GM12872 (cell line): ENCODE measurements at regions not wholly inside any gene's neighbourhood (a gene's known extent, or its start where the extent isn't known, plus 50 kb on each side); places are given as distances from the start of the nearest gene placed in this dataset.

Experiments used
- TF ChIP-seq, protein P1 (sequence below): IDR thresholded peaks from 3 replicates; pipeline ENCODE4 v1.5.1; 2011; ENCODE audit warnings: low read depth, mild to moderate bottlenecking, low read length, moderate library complexity; ENCODE audit not compliant: insufficient read depth

DNA sequence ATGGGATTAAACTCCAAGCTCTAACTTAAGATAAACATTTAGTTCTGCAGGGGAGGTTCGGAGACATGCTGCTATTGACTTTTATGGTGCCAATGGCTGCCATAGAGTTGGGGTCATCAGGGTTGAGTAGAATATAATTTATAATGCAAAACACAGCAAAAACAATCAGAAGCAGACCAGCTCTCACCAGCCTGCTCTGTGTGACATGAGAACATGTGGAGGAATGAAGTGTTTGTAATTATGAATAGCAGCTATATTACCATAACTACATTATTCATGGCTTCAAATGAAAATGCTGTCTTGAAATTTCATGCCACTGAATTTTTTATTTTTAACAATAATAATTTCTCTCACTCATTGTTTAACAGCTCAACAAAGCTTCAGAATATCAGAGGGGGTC, 645.6 kb upstream of the CDH8 start:
- TF ChIP-seq, protein P1, sequence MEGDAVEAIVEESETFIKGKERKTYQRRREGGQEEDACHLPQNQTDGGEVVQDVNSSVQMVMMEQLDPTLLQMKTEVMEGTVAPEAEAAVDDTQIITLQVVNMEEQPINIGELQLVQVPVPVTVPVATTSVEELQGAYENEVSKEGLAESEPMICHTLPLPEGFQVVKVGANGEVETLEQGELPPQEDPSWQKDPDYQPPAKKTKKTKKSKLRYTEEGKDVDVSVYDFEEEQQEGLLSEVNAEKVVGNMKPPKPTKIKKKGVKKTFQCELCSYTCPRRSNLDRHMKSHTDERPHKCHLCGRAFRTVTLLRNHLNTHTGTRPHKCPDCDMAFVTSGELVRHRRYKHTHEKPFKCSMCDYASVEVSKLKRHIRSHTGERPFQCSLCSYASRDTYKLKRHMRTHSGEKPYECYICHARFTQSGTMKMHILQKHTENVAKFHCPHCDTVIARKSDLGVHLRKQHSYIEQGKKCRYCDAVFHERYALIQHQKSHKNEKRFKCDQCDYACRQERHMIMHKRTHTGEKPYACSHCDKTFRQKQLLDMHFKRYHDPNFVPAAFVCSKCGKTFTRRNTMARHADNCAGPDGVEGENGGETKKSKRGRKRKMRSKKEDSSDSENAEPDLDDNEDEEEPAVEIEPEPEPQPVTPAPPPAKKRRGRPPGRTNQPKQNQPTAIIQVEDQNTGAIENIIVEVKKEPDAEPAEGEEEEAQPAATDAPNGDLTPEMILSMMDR = no peak

GRCh38 chr16:62678796-62679195, 642.6 kb upstream of the CDH8 start:
- TF ChIP-seq, protein P1 = no peak

DNA sequence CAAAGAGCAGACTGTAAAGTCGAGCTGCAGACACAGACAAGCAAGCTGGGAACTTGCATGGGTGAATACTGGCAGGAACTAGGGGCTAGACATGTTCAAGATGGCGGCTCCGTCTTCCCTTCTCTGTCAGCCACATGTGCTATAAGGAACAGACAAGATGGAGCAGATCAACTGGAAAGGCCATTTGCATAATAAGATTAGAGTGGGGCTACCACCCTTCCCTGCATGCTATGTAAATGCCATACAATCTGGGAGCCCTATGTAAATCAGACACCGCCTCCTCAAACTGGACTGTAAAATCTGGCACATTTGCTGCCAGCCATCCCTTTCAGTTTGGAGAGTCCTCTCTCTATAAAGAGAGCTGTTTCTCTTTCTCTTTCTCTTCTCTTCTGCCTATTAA, 640.1 kb upstream of the CDH8 start:
- TF ChIP-seq, protein P1 = no peak

DNA sequence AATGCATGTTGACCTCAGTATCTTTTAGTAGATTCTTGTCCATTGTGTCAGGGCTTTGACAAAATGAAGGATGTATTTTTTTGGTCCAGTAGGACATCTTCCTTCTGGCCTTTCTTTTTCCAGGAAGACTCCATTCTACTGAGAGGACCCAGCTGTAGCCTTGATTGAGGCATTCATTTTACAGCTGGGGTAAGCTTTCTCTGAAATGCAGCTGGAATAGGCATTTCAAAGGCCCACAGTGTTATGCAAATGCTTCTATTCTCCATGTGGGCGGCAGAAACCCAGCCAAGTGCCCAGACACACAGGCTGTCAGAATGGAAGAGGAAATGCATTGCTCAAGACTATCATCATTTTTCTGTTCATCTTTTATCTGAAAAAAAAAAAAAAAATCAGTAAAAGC, 629.0 kb upstream of the CDH8 start:
- TF ChIP-seq, protein P1 = no peak

GRCh38 chr16:62664566-62664965, 628.3 kb upstream of the CDH8 start:
- TF ChIP-seq, protein P1 = no peak

DNA sequence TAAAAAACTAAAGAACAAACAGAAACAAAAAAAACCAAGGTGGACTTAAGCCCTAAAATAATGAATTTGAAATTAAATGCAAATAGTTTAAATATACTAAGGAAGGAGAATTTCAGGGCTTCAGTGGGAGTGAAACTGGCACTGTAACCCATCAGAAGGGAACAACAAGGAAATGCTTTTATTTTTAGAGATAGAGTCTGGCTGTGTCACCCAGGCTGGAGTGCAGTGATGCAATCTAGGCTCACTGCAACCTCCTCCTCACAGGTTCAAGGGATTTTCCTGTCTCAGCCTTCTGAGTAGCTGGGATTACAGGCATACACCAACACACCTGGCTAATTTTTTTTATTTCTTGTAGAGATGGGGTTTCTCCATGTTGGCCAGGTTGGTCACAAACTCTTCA, 625.2 kb upstream of the CDH8 start:
- TF ChIP-seq, protein P1 = no peak

DNA sequence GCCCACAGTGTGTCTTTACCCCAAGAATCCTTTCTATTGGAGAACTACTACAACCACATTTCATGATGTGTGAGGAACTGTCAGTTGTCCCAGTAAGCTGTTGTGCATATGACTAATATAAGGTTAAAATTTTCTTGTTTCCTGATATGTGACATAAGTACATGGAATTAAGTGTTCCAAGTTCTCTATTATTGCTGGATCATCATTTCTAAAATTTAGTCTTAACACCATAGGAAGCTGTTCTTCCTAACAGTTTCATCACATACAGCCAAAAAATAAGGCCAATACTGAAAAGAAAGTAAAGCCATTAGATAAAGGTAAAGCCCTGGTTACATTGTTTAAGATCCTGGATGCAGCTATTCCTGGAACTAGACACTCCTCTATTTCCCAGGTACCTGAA, 620.9 kb upstream of the CDH8 start:
- TF ChIP-seq, protein P1 = no peak
